WTC11 (cell line): ENCODE measurements at regions not wholly inside any gene's neighbourhood (a gene's known extent, or its start where the extent isn't known, plus 50 kb on each side); places are given as distances from the start of the nearest gene placed in this dataset.

ENCODE experiments used
- AFF4 ChIP-seq: sonication (generic); formaldehyde crosslinking; IDR thresholded peaks from 2 replicates; pipeline ENCODE4 v1.8.1; 2023; ENCODE audit warnings: mild to moderate bottlenecking, missing genetic modification reagents, borderline replicate concordance
- ATF6 ChIP-seq: sonication (generic); formaldehyde crosslinking; IDR thresholded peaks from 2 replicates; pipeline ENCODE4 v1.8.1; 2023; ENCODE audit warnings: mild to moderate bottlenecking, missing genetic modification reagents
- CREM ChIP-seq: sonication (generic); formaldehyde crosslinking; IDR thresholded peaks from 2 replicates; pipeline ENCODE4 v1.8.1; 2022; ENCODE audit warnings: mild to moderate bottlenecking, missing genetic modification reagents, moderate library complexity
- E2F1 ChIP-seq: sonication (generic); formaldehyde crosslinking; IDR thresholded peaks from 2 replicates; pipeline ENCODE4 v1.8.0; 2022; ENCODE audit warnings: mild to moderate bottlenecking, missing genetic modification reagents
- ELF4 ChIP-seq: sonication (generic); formaldehyde crosslinking; IDR thresholded peaks from 2 replicates; pipeline ENCODE4 v1.8.1; 2022; ENCODE audit warnings: low read depth, mild to moderate bottlenecking, moderate library complexity, missing genetic modification reagents
- FOXP1 ChIP-seq: sonication (generic); formaldehyde crosslinking; IDR thresholded peaks from 2 replicates; pipeline ENCODE4 v1.8.0; 2022; ENCODE audit warnings: missing genetic modification reagents, mild to moderate bottlenecking, moderate library complexity, borderline replicate concordance
- FOXP4 ChIP-seq: sonication (generic); formaldehyde crosslinking; IDR thresholded peaks from 2 replicates; pipeline ENCODE4 v1.8.0; 2022; ENCODE audit warnings: mild to moderate bottlenecking, missing genetic modification reagents
- GRHL2 ChIP-seq: fragments of 250-450 bp; sonication (Bioruptor Pico); IDR thresholded peaks from 2 replicates; pipeline ENCODE4 v1.8.0; 2022; ENCODE audit warnings: mild to moderate bottlenecking, moderate library complexity; ENCODE audit not compliant: insufficient replicate concordance, severe bottlenecking
- JAZF1 ChIP-seq: fragments of 250-450 bp; sonication (Bioruptor Pico); IDR thresholded peaks from 2 replicates; pipeline ENCODE4 v1.9.0; 2021; ENCODE audit warnings: moderate library complexity, mild to moderate bottlenecking, inconsistent platforms
- MLX ChIP-seq: sonication (generic); formaldehyde crosslinking; IDR thresholded peaks from 2 replicates; pipeline ENCODE4 v1.8.1; 2023; ENCODE audit warnings: mild to moderate bottlenecking, missing genetic modification reagents, moderate library complexity
- PRDM15 ChIP-seq: sonication (generic); formaldehyde crosslinking; IDR thresholded peaks from 2 replicates; pipeline ENCODE4 v1.8.0; 2022; ENCODE audit warnings: missing genetic modification reagents
- TP53 ChIP-seq: sonication (generic); formaldehyde crosslinking; IDR thresholded peaks from 2 replicates; pipeline ENCODE4 v1.8.1; 2023; ENCODE audit warnings: mild to moderate bottlenecking, missing genetic modification reagents
- ZNF281 ChIP-seq: sonication (generic); formaldehyde crosslinking; IDR thresholded peaks from 2 replicates; pipeline ENCODE4 v1.8.0; 2023; ENCODE audit warnings: mild to moderate bottlenecking, missing genetic modification reagents
- ZNF425 ChIP-seq: fragments of 250-450 bp; sonication (Bioruptor Pico); conservative IDR thresholded peaks from 2 replicates; pipeline ENCODE4 v1.9.0; 2021; ENCODE audit warnings: mild to moderate bottlenecking
- ZNF512 ChIP-seq: sonication (generic); formaldehyde crosslinking; IDR thresholded peaks from 2 replicates; pipeline ENCODE4 v1.8.1; 2022; ENCODE audit warnings: missing genetic modification reagents, borderline replicate concordance
- ZSCAN18 ChIP-seq: fragments of 250-450 bp; sonication (Bioruptor Pico); IDR thresholded peaks from 2 replicates; pipeline ENCODE4 v2.1.2; 2022; ENCODE audit warnings: mild to moderate bottlenecking, moderate library complexity

- TF ChIP-seq MLX (CRISPR knock-in tag) = no peak
- no peak for TF ChIP-seq FOXP4 (CRISPR knock-in tag)
- TF ChIP-seq ZNF281 (CRISPR knock-in tag) = no peak
- no peak for TF ChIP-seq ATF6 (CRISPR knock-in tag)
- TF ChIP-seq ZNF512 (CRISPR knock-in tag) = no peak
- no peak for TF ChIP-seq TP53
- TF ChIP-seq AFF4 = no peak
- TF ChIP-seq JAZF1 = no peak
- TF ChIP-seq ZSCAN18 (CRISPR knock-in tag) = no peak
- no peak for TF ChIP-seq CREM (CRISPR knock-in tag)
- TF ChIP-seq ZNF425 = no peak
- TF ChIP-seq GRHL2 (CRISPR knock-in tag) = no peak
- no peak for TF ChIP-seq FOXP1 (CRISPR knock-in tag)
- no peak for TF ChIP-seq E2F1 (CRISPR knock-in tag)
- no peak for TF ChIP-seq ELF4 (CRISPR knock-in tag)
- TF ChIP-seq PRDM15 = no peak
- TF ChIP-seq, all 79 proteins: peak for 0
Observed at GRCh38 chr12:104840262-104840661, 117.8 kb downstream of the SLC41A2 start (continued).
